ENCODE measurements at regions not wholly inside any gene's neighbourhood (a gene's known extent, or its start where the extent isn't known, plus 50 kb on each side); places are given as distances from the start of the nearest gene placed in this dataset.

- no peak for DNase-seq (ENCODE audit: low read depth)
Measured at GRCh38 chrX:109312757-109313156, 169.1 kb downstream of the GUCY2F start.

GRCh38 chrX:109310031-109310430 is 171.9 kb downstream of the GUCY2F start:
- DNase-seq (ENCODE audit: low read depth) = no peak

DNA sequence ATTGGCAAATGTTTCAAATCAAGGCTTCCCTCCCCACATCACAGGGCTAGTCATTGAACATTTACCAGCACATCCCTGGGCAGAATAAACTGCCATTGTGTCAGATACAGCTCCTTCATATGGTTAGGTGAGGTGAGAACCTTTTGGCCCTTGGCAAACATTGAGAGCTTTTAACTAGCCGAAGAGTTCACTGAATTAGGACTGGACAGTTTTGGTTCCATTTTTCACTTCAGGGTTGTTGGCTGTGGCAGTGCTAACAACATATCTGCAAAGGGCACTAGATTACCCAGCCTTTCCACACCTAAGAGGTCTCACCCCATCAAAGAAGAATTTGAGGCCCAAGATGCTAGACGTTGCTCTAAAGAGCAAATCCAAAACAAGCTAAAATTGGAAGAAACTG is 180.7 kb downstream of the GUCY2F start:
- no peak for DNase-seq (ENCODE audit: low read depth)

- no peak for DNase-seq (ENCODE audit: low read depth)
Measured at GRCh38 chrX:109300415-109300814, 181.5 kb downstream of the GUCY2F start.

DNA sequence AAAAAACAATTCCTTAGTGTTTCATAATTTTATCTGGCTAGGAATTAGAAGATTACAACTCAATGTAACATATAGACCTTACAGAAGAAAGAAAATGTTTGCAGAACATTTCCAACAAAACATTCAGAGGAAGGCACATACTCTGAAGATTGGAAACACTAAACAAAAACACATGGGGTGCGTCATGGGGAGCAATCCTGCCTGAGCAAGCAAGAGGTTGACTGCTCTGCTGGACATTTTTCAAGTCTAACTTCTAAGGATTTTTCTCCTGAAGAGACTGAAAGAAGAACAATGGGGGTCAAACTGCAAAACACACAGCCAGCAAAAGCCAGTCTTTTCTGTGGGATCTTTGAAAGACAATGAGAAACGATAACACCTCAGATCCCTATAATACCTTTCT is 182.8 kb downstream of the GUCY2F start:
- DNase-seq (ENCODE audit: low read depth) = no peak

GRCh38 chrX:109294097-109294814 is 187.6 kb downstream of the GUCY2F start:
- DNase-seq (ENCODE audit: low read depth) = no peak

GRCh38 chrX:109283870-109284269 is 198.0 kb downstream of the GUCY2F start:
- no peak for DNase-seq (ENCODE audit: low read depth)

- DNase-seq (ENCODE audit: low read depth) = no peak
Measured at GRCh38 chrX:109281483-109282275, 200.2 kb downstream of the GUCY2F start.

DNA sequence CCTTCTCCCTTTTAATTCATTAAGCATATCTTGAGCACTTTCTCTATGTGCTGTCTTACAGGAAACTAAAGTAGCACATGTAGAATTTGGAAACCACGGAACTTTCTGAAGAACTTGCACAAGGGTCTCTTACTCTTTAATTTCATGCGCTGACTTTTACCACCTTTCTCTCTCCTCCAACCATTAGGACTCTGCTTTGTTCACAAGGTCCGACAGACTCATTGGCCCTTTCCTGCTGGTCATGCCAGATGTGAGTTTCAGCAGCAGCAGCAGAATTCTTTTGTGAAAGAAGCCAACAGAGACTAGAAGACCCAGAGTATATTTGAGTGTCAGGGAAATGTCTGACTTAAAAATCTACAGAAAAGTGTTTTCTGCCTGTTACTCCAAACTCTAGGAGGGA is 207.1 kb downstream of the GUCY2F start:
- DNase-seq (ENCODE audit: low read depth) = no peak

DNA sequence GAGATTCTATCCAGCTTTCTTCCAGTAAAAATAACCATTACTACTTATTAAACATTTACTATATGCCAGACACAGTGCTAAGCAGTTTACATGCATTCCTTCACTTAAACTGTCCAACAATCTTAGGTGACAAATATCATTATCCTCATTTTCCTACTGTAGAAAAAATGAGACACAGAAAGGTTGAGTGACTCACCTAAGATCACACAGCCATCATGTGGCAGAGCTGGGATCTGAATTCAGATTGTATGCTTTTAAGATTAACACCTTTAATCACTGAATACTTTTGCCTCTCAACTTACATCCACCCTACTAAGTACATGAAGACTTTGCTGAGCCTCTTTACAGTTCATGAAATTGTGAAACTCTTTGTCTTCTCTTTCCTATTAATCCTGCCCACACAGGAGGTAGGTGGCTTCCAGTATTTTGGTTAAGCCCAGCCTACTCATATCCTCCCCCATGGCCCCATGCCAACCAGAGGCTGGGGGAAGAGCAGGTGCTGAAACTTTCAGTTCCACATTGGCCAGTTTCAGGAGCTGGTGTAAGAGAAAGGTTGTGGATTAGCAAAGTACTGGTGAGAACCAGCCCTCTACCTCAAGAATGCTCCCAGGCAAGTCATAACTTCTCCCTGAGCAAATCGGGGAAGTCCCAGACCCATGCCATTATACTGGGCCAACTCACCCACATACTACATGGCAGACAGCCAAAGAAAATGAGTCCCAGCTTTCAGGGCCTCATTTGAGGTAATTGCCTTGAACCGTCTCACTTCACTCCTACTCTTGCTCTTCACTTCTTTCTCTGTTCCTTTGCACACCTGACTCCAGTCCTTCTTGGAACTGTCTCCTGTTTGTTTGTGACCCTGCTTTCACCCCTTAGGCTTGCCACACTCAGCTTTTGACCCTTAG is 211.1 kb downstream of the GUCY2F start:
- peak; percentile 4 for DNase-seq (ENCODE audit: low read depth)

GRCh38 chrX:109268340-109268739 is 213.5 kb downstream of the GUCY2F start:
- DNase-seq (ENCODE audit: low read depth) = no peak

DNA sequence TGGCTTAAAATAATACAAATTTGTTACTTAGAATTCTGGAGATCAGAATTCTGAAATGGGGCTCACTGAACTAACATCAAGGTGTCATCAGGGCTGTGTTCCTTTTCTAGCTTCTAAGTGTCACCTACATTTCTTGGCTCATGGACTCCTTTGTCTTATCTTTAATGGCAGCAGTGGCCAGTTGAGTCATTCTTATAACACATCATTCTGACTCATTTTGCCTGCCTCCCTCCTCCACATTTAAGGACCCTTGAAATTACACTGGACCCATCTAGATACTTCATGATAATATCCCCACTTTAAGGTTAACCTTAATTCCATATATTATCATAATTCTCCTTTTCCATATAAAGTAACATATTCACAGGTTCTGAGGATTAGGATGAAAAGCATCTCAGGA is 215.9 kb downstream of the GUCY2F start:
- no peak for DNase-seq (ENCODE audit: low read depth)

GRCh38 chrX:109264878-109265277 is 217.0 kb downstream of the GUCY2F start:
- DNase-seq (ENCODE audit: low read depth) = no peak

- DNase-seq (ENCODE audit: low read depth) = no peak
Measured at GRCh38 chrX:109261279-109261678, 220.6 kb downstream of the GUCY2F start.

DNA sequence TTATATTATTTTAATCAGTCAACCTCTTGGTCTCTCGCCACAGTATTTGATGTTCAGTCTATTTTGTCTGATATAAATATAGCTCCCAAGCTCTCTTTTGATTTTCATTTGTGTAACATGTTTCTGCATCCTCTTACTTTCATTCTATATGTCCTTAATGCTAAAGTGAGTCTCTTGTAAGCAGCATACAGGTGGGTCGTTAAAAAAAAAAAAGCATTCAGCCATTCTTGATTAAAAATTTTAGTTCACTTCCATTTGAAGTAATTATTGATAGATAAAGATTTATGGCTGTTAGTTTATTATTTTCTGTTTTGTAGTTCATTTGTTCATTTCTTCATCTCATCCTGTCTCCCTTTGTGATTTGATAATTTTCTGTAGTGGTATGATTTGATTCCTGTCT is 229.1 kb downstream of the GUCY2F start:
- no peak for DNase-seq (ENCODE audit: low read depth)

- no peak for DNase-seq (ENCODE audit: low read depth)
Measured at GRCh38 chrX:109218761-109219160, 263.1 kb downstream of the GUCY2F start.

DNA sequence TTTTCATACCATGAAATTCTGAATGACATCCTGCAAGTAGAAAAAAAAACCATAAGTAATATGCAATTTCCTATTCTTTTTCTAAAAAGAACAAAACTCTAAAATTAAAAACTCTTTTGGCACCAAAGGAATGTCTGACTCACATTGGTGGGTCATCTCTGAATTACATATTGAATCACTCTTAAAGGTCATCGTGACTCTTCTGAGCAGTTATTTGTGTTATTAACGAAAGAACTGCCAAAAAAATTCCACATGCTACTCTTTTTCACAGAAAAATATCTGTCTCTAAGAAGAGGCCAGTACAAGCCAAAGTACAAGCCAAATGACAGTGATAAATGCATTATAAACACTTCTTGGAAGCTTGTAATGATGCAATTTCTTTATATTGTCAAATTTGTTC is 282.2 kb downstream of the GUCY2F start:
- no peak for DNase-seq (ENCODE audit: low read depth)

DNA sequence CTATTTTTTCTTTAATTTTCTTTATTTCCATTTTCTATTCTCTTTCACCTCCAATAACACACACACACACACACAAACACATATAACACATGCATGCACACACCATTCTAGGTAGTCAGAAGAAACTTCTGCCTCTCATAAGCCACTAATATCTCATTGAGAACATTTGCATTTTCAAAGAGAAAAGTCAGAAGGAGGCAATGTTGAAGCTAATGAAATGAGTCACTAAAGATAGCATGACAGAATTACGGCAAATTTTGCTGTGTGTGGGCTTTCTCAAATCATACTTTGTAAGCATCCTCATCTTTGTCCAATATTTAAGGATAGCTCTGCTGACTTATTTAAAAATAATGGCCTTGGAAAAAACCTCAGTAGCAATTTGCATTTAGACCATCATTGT is 291.3 kb downstream of the GUCY2F start:
- no peak for DNase-seq (ENCODE audit: low read depth)

GRCh38 chrX:109187473-109188168 is 294.3 kb downstream of the GUCY2F start:
- no peak for DNase-seq (ENCODE audit: low read depth)

GRCh38 chrX:109186939-109187338 is 294.9 kb downstream of the GUCY2F start:
- no peak for DNase-seq (ENCODE audit: low read depth)

DNA sequence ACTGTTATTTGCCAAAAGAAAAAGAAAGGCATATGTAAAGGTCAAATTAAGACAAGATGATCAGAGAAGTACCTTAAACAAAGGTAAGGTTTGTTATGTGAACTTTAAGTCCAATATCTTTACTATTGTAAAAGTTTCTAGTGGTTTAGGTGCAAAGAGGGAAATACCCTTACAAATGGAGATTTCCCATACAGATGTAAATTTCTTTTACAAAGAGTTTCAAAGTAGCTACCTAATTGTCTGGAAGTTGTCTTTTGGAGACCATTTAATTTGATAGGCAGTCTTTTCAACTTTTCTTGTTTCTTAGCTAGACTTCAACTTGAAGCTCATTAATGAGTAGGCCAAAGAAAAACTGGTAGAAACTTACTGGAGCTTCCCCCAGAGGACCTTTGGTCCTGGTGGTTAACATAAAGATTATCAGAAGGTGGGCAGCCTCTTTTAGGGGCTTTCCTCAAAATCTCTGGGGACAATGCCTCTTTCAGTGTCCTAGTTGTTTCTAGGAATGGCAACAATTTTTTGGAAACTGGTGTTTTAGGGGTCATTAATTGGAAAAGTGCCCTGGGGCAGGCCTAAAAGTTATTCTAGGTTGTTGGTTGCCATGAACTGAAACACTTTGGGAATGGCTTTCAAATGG is 297.3 kb downstream of the GUCY2F start:
- no peak for DNase-seq (ENCODE audit: low read depth)

Data from stimulated activated CD8-positive, alpha-beta memory T cell treated with anti-CD3 and anti-CD28 coated beads, Interleukin-4, amount 100 ng/mL, for 24 hours (primary cell).